ENCODE measurements at regions not wholly inside any gene's neighbourhood (a gene's known extent, or its start where the extent isn't known, plus 50 kb on each side); places are given as distances from the start of the nearest gene placed in this dataset.
"Not testable (repeated sequence)": the region's sequence is repeated elsewhere in the genome, so short reads cannot be mapped to it uniquely, and the experiment has no call there.

DNA sequence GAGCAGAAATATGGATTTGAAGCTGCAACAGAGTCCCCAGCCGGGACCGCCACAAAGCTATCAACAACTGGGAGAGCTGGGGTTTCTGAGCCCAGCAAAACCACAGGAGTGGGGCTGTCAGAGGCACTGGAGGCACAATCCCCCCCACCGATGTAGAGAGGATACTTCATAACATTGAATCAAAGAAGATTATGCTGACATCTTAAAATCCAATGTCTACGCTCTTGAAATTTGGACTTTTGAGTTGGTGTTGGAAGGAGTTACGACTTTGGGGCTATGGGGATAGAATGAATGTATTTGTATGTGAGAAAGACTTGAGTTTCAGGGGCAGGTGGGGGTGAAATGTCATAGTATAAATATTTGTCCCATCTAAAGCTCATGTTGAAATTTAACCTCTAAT is 1121.6 kb upstream of the CDH8 start:
- DNase-seq = no peak

- DNase-seq = no peak
These were observed 1110.0 kb upstream of the CDH8 start for GRCh38 chr16:63146251-63146650.

DNA sequence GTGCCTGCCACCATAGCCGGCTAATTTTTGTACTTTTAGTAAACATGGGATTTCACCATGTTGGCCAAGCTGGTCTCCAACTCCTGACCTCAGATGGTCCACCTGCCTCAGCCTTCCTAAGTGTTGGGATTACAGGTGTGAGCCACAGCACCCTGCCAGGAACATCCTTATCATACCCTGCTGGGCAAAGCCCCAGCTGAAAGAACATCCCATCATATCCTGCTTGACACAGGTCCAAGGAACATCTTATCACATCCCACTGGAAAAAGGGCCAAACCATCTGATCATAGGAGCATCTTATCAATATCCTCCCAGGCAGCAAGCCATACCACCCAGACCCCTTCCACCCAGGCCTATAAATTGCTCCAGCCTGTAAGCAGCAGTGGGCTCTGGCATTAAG is 1109.2 kb upstream of the CDH8 start:
- DNase-seq = no peak

- no peak for DNase-seq
These were observed 1098.8 kb upstream of the CDH8 start for GRCh38 chr16:63135069-63135468.

DNA sequence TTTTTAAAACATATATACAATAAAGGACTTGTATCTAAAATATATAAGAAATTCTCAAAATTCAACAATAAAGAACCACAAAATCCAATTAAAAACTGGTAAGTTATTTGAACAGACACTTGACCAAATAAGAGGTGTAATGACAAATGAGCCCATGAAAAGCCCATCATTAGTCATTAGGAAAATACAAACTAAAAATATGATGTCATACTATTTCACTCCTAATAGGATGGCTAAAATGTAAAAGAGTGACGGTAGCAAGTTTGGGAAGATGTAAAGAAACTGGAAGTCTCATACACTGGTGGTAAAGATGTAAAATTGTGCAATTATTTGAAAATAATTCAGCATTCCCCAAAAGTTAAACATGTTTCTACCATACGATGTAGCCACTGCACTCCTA is 1095.3 kb upstream of the CDH8 start:
- no peak for DNase-seq

DNA sequence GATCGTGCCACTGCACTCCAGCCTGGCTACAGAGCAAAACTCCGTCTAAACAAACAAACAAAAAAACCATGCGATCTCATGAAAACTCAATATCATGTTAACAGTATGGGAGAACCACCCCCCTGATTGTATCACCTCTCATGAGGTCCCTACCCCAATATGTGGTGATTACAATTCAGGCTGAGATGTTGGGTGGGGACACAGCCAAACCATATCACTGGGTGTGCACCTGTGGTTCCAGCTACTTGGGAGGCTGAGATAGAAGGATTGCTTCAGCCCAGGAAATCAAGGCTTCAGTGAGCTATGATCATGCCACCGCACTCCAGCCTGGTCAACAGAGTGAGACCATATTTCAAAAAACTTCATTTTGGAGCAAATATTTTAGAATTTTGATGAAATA is 1094.7 kb upstream of the CDH8 start:
- DNase-seq = no peak

GRCh38 chr16:63129411-63130125 is 1093.3 kb upstream of the CDH8 start:
- no peak for DNase-seq

DNA sequence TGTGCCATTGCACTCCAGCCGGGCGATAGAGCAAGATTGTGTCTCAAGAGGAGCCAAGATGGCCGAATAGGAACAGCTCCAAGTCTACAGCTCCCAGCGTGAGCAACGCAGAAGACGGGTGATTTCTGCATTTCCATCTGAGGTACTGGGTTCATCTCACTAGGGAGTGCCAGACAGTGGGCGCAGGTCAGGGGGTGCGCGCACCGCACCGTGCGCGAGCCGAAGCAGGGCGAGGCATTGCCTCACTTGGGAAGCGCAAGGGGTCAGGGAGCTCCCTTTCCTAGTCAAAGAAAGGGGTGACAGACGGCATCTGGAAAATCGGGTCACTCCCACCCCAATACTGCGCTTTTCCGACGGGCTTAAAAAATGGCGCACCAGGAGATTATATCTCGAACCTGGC is 1083.7 kb upstream of the CDH8 start:
- DNase-seq = not testable (repeated sequence)

- DNase-seq = no peak
These were observed 1063.8 kb upstream of the CDH8 start for GRCh38 chr16:63100082-63100481.

GRCh38 chr16:63096857-63097256 is 1060.6 kb upstream of the CDH8 start:
- DNase-seq = no peak

- DNase-seq = no peak
These were observed 1056.5 kb upstream of the CDH8 start for GRCh38 chr16:63092736-63093135.

DNA sequence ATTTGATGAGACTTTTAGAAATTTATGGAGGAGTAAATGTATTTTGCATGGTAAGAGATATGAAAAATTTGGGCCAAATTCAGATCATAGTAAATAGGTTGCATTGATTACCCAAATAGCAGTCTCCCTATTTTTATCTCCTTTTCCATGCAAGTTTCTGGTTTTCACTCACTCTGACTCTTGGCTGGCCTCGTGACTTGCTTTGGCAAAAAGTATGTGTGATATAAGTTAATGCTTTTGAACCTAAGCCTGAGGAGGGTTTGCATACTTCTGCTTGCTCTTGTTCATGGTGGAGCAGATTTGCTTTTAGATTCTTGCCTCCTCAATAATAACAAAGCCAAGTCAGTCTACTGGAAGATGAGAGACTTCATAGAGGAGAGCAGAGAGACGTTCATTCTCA is 1045.9 kb upstream of the CDH8 start:
- DNase-seq = no peak

GRCh38 chr16:63080746-63081145 is 1044.5 kb upstream of the CDH8 start:
- DNase-seq = no peak

DNA sequence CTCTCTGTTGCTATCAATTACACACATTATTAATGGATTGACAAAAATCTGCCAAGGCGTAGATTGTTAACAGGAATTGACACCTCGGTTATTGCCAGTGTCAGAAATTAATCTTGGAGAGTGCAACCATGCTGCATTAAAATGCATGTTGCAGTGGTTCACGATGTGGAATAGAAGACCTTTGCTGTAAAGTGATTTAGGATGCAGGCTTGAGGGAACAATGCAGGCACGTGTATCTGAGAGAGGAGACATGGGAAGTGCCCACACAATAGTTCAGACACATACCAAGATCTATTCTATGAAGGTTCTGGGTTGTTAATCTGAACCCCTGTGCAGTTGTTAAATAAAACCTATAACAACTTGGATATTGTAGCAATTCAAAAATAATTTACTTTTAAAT is 1032.8 kb upstream of the CDH8 start:
- DNase-seq = no peak

DNA sequence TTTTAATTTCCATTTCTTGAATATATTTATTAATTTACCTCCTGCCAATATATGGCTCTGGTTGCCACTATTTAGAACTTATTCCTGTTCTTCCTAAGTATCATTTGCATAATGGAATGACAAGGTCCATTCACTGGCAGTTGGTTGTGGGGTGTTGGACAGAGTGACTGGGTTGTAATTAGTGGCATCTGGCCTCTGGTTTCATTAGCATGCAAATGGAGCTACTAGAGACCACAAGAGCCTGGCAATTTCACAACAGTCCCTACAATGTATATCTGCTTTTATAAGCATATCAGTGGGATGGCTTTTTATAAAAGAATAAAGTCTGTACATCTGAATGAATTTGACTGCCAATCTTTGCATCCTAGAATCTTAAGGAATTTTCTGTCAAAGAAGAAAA is 1030.9 kb upstream of the CDH8 start:
- no peak for DNase-seq

- DNase-seq = no peak
These were observed 1030.3 kb upstream of the CDH8 start for GRCh38 chr16:63066552-63066951.

DNA sequence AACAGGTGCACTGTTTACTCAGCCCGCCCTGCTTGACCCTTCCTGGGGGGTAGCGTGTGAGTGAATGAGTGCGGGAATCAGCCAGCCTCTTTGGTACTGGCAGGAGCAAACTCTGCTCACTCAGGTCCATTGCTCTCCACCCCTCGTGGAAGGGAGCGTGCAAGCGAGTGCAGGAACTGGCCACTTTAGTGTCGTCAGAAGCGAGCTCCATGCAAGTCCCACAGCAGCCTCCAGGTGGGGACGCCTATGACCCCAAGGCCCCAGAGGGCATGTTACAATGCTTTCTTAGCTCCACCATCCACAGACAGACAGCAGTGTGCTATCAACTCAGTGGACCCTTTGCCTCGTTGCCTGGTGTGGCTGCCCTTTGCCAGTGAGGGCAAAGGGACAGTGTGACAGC is 1025.1 kb upstream of the CDH8 start:
- no peak for DNase-seq

GRCh38 chr16:63059676-63060075 is 1023.4 kb upstream of the CDH8 start:
- no peak for DNase-seq

GRCh38 chr16:63057341-63057740 is 1021.1 kb upstream of the CDH8 start:
- no peak for DNase-seq

DNA sequence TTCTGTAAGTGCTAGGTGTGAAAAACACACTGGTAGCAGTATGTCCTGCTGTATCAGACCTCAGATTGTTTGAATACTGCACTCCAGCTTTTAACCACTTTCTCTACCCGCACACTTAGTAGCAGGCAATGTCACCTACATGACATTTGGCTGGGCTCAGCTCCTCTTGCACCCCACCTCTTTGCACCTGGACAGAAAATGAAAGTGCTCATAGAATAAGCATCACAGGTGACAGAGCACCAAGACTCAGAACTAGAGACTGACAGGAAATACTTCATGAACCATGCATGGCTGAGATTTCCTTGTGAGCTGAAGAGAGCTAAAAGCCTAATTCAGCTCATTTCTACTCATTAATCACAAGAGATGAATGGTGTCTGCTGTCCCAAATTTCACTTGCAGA is 1014.2 kb upstream of the CDH8 start:
- DNase-seq = no peak

GRCh38 chr16:63038397-63039106 is 1002.3 kb upstream of the CDH8 start:
- DNase-seq = no peak

DNA sequence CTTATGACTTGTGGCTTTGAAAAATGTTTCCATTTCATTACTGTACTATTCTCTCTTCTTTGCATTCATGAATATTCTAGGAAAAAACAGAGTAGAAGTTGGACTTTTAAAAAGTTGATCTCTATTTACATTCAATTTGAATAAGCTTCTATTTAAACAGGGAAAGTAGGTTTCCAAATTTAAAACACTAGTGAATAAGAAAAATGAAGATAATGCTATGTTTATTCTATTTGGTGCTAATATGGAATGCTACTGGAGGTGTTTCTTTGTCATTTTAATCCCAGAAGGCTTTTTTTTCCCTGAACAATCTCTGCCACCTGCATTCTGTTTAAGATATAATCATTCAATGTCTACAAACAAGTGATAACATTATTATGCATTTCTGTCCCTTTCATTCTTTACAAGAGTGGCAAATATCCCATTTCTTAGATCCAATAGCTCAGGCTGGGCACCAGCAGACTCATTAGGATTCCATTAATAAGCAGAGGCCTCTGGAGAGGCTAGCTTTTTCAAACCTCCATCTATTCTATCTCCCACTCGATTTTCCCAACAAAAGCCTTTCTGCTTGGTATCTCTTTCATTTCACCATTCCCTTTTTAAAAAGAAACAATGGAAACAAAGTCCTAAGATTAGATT is 1001.6 kb upstream of the CDH8 start:
- no peak for DNase-seq

- no peak for DNase-seq
These were observed 982.5 kb upstream of the CDH8 start for GRCh38 chr16:63018581-63019223.

- DNase-seq = no peak
These were observed 972.5 kb upstream of the CDH8 start for GRCh38 chr16:63008688-63009087.
